Body of pancreas (tissue), 4 donors: ENCODE measurements at regions not wholly inside any gene's neighbourhood (a gene's known extent, or its start where the extent isn't known, plus 50 kb on each side); places are given as distances from the start of the nearest gene placed in this dataset.

ENCODE experiments used
- ATAC-seq: fragments of 150-250 bp; one replicate; pipeline ENCODE4 v1.9.1; 2016
- DNase-seq, 4 donors: peaks; one replicate each; pipeline ENCODE4 v3.0.0-alpha.2; 2019
- H3K27ac ChIP-seq, 4 donors: fragments of 200-600 bp; sonication (generic); 1 replicate in 3 of 4; 2 replicates in 1 of 4; pipeline versions ENCODE4 v1.5.1 to v1.6.1; 2016 to 2019; ENCODE audit warnings: mild to moderate bottlenecking in 1 of 4, mixed read lengths in 1 of 4, moderate library complexity in 1 of 4
- H3K27me3 ChIP-seq, 2 donors: fragments of 200-600 bp; sonication (generic); one replicate each; pipeline ENCODE4 v1.6.0; 2016; ENCODE audit warnings: mild to moderate bottlenecking in 1 of 2
- H3K36me3 ChIP-seq, 2 donors: fragments of 200-600 bp; sonication (generic); replicated peaks in 1 of 2; 2 replicates each; pipeline ENCODE4 v1.5.1; 2016; ENCODE audit warnings: low read depth in 2 of 2; ENCODE audit not compliant: insufficient read depth in 1 of 2
- H3K4me1 ChIP-seq: fragments of 200-600 bp; sonication (generic); one replicate; pipeline ENCODE4 v1.6.0; 2016
- H3K4me3 ChIP-seq, 2 donors: fragments of 200-600 bp; sonication (generic); 1 replicate in 1 of 2; 2 replicates in 1 of 2; pipeline ENCODE4 v1.5.1; 2016 to 2019
- H3K9me3 ChIP-seq, 3 donors: fragments of 200-600 bp; sonication (generic); 1 replicate in 2 of 3; 2 replicates in 1 of 3; pipeline ENCODE4 v1.5.1; 2016
- CTCF ChIP-seq, 7 experiments: fragments of 450-650 bp in 4 of 7; fragments of 200-600 bp in 3 of 7; sonication (generic) in 3 of 7; IDR thresholded peaks; one replicate each; pipeline ENCODE4 v1.5.1; 2016 to 2019; ENCODE audit warnings: antibody characterized with exemption in 7 of 7
- POLR2A ChIP-seq, 3 donors: fragments of 450-650 bp; IDR thresholded peaks; one replicate each; pipeline ENCODE4 v1.6.1; 2016; ENCODE audit warnings: antibody characterized with exemption in 3 of 3, mild to moderate bottlenecking in 2 of 3
- WGBS, 2 donors: methylation state at CpG; one replicate each; pipeline ENCODE4 v1.1.5; 2017; 5-methylcytosine and 5-hydroxymethylcytosine counted together
- intact Hi-C: fragments of 100-400 bp; cut with DNase I; formaldehyde crosslinking; loops from one replicate; pipeline ENCODE4 v1.15.1; 2023

DNA sequence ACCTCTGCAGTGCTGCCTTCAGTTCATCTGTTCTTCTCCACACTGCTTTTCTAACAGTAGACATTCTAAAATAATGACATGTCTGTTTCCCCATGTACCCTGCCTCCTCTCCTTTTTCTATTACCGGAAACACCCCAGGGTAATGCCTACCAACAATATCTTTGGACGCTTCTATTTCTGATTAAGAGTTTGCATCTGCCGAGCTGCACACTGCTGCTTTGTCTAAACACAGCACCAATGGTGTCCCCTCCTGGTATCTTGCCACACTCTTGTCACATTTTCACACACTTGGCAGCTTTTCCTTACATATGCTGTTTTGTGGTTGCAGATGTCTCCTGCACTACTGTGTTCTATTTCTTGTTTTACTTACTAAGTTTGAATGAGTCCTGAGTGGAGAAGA is 288.8 kb downstream of the GRIA2 start:
- Histone ChIP-seq H3K27ac (no peak overlapping the region), H3K27me3 (no peaks in the 10 kb centered on the region), H3K4me3 (no peak overlapping the region), H3K4me1 (no peaks in the 10 kb centered on the region), H3K9me3 (no peaks in the 10 kb centered on the region), H3K36me3 (no peaks in the 10 kb centered on the region)
- 47 to 50% methylated on average over 3 of the region's 3 CpGs for WGBS, 2 donors
- intact Hi-C loops: no loop called here
- ATAC-seq: no peak
- no peak for TF ChIP-seq POLR2A (IDR thresholded peaks at IDR 0.05)
- TF ChIP-seq CTCF (IDR thresholded peaks at IDR 0.05): no peak
- DNase-seq: no peak

DNA sequence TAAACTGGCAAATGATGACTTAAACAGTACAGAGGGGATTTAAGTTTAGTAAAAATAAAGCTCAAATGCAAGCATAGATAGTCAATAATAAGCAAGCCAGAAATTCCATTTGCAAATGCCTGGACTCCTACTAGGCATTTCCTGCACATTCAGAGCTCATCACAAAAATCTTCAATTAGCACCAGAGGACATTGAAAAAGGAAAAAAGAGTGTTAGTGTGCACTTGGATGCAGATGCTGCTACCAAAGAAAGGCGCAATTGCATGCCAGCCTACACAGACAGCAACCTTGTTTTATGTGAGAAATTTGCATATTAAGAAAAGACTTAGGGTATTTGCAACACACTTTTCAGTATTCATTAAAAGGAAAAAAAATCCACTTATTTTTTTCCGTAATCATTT is 282.1 kb downstream of the GRIA2 start:
- no peak for ATAC-seq
- DNase-seq: no peak
- intact Hi-C loops: no loop called here
- 87 to 92% methylated on average over 2 of the region's 2 CpGs for WGBS, 2 donors
- TF ChIP-seq POLR2A (IDR thresholded peaks at IDR 0.05): no peak
- TF ChIP-seq CTCF (IDR thresholded peaks at IDR 0.05): no peak
- H3K27ac ChIP-seq: no peak overlapping the region
- no peaks in the 10 kb centered on the region for H3K9me3 ChIP-seq
- no peaks in the 10 kb centered on the region for H3K36me3 ChIP-seq
- no peak overlapping the region for H3K4me3 ChIP-seq
- H3K27me3 ChIP-seq: no peaks in the 10 kb centered on the region
- no peaks in the 10 kb centered on the region for H3K4me1 ChIP-seq

- Histone ChIP-seq H3K4me1 (no peaks in the 10 kb centered on the region), H3K9me3 (no peaks in the 10 kb centered on the region), H3K4me3 (no peak overlapping the region), H3K36me3 (no peaks in the 10 kb centered on the region), H3K27ac (no peak overlapping the region), H3K27me3 (no peaks in the 10 kb centered on the region)
- DNase-seq (no peak), ATAC-seq (peak; percentile 33)
- intact Hi-C loops: no loop called here
- WGBS, 2 donors: 19 to 27% methylated on average over 3 of the region's 3 CpGs
- TF ChIP-seq CTCF (IDR thresholded peaks at IDR 0.05): no peak
- no peak for TF ChIP-seq POLR2A (IDR thresholded peaks at IDR 0.05)
These were observed 239.3 kb downstream of the GRIA2 start for GRCh38 chr4:157459785-157460184.

DNA sequence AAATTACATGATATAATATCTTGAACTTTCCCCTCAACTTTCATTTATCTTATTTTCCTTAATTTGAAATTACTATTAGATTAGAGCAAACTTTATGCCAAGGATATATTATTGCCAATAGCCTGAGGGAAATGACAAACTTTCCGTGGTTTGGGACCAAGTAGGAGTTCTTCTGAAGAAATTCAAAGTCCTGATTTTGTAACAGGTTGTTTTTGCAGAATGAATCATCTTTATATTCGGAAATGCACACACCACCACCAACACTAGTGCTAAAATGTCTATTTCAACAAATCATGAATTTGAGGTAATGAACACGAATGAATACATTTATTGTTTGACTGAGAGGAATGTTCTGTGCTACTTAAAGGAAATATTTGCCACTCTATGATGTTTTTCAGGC is 226.7 kb downstream of the GRIA2 start:
- Histone ChIP-seq H3K9me3 (no peaks in the 10 kb centered on the region), H3K36me3 (no peaks in the 10 kb centered on the region), H3K4me1 (no peaks in the 10 kb centered on the region), H3K4me3 (no peak overlapping the region), H3K27ac (no peak overlapping the region), H3K27me3 (no peaks in the 10 kb centered on the region)
- ATAC-seq: no peak
- no peak for TF ChIP-seq POLR2A (IDR thresholded peaks at IDR 0.05)
- TF ChIP-seq CTCF (IDR thresholded peaks at IDR 0.05): no peak
- no peak for DNase-seq
- intact Hi-C loops: no loop called here
- 41 to 53% methylated on average over 3 of the region's 3 CpGs for WGBS, 2 donors

DNA sequence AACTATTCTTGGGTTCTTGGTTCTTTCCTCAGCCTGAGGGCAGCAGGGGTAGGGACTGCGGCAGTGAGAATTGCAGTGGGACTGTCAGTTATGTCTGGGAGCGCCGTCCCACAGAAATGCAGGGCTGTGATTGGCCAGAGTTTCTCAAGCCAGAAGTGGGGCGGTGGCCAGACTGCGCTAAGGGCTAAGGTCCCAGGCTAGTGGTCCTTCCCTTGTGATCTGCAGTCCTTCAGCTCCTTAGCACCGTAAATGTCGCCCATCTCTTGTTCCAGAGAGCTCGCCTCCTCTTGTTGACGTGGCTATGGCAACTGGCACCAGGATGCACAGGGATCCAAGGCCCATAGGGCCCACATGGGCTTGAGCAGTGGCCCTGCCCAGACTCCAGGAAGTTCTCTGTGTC is 223.5 kb downstream of the GRIA2 start:
- no peaks in the 10 kb centered on the region for H3K27me3 ChIP-seq
- DNase-seq: no peak
- ATAC-seq: no peak
- no peaks in the 10 kb centered on the region for H3K36me3 ChIP-seq
- no peak overlapping the region for H3K27ac ChIP-seq
- 91 to 96% methylated on average over 8 to 9 of the region's 9 CpGs for WGBS, 2 donors
- intact Hi-C loops: no loop called here
- no peak overlapping the region for H3K4me3 ChIP-seq
- TF ChIP-seq CTCF (IDR thresholded peaks at IDR 0.05) (no peak), POLR2A (IDR thresholded peaks at IDR 0.05) (no peak)
- no peaks in the 10 kb centered on the region for H3K4me1 ChIP-seq
- H3K9me3 ChIP-seq: no peaks in the 10 kb centered on the region
